ENCODE measurements at regions not wholly inside any gene's neighbourhood (a gene's known extent, or its start where the extent isn't known, plus 50 kb on each side); places are given as distances from the start of the nearest gene placed in this dataset.
"Not testable (repeated sequence)": the region's sequence is repeated elsewhere in the genome, so short reads cannot be mapped to it uniquely, and the experiment has no call there.

- Histone ChIP-seq H3K4me1 (no peaks in the 10 kb centered on the region), H3K27ac (no peak overlapping the region), H3K4me3 (no peak overlapping the region), H3K9me3 (no peaks in the 10 kb centered on the region), H3K36me3 (no peaks in the 10 kb centered on the region), H3K27me3 (no peaks in the 10 kb centered on the region)
- DNase-seq (no peak), ATAC-seq (no peak)
- intact Hi-C loops (cut with DNase I) = no loop called here
- TF ChIP-seq CTCF (IDR thresholded peaks at IDR 0.05) = no peak
Measured at GRCh38 chr11:114794048-114794684, 115.8 kb downstream of the NXPE2 start.

GRCh38 chr11:114796954-114797721 lies 118.8 kb downstream of the NXPE2 start:
- no peaks in the 10 kb centered on the region for H3K4me1 ChIP-seq
- ATAC-seq (peak; percentile 31), DNase-seq (no peak)
- H3K4me3 ChIP-seq = no peak overlapping the region
- TF ChIP-seq CTCF (IDR thresholded peaks at IDR 0.05) = no peak
- no peaks in the 10 kb centered on the region for H3K36me3 ChIP-seq
- H3K9me3 ChIP-seq = no peaks in the 10 kb centered on the region
- intact Hi-C loops (cut with DNase I) = no loop called here
- H3K27me3 ChIP-seq = no peaks in the 10 kb centered on the region
- H3K27ac ChIP-seq = no peak overlapping the region

- DNase-seq (no peak), ATAC-seq (no peak)
- H3K4me1 ChIP-seq = no peaks in the 10 kb centered on the region
- H3K36me3 ChIP-seq = no peaks in the 10 kb centered on the region
- no peaks in the 10 kb centered on the region for H3K27me3 ChIP-seq
- TF ChIP-seq CTCF (IDR thresholded peaks at IDR 0.05) = no peak
- H3K4me3 ChIP-seq = no peak overlapping the region
- H3K9me3 ChIP-seq = no peaks in the 10 kb centered on the region
- H3K27ac ChIP-seq = no peak overlapping the region
- intact Hi-C loops (cut with DNase I) = no loop called here
Measured at GRCh38 chr11:114799476-114799875, 121.1 kb downstream of the NXPE2 start.

GRCh38 chr11:114801773-114802172 lies 123.4 kb downstream of the NXPE2 start:
- ATAC-seq = no peak
- no peak for TF ChIP-seq CTCF (IDR thresholded peaks at IDR 0.05)

GRCh38 chr11:114802878-114803277 lies 124.6 kb downstream of the NXPE2 start:
- Histone ChIP-seq H3K9me3 (no peaks in the 10 kb centered on the region), H3K27ac (no peak overlapping the region), H3K4me1 (no peaks in the 10 kb centered on the region), H3K4me3 (no peak overlapping the region), H3K36me3 (no peaks in the 10 kb centered on the region), H3K27me3 (no peaks in the 10 kb centered on the region)
- ATAC-seq (no peak), DNase-seq (no peak)
- TF ChIP-seq CTCF (IDR thresholded peaks at IDR 0.05) = no peak
- intact Hi-C loops (cut with DNase I) = no loop called here

More at GRCh38 chr11:114801773-114802172, 123.4 kb downstream of the NXPE2 start:
- H3K27me3 ChIP-seq = no peaks in the 10 kb centered on the region
- H3K4me3 ChIP-seq = no peak overlapping the region
- no peaks in the 10 kb centered on the region for H3K36me3 ChIP-seq
- no peak overlapping the region for H3K27ac ChIP-seq
- no peak for DNase-seq
- no peaks in the 10 kb centered on the region for H3K9me3 ChIP-seq
- intact Hi-C loops (cut with DNase I) = no loop called here
- H3K4me1 ChIP-seq = no peaks in the 10 kb centered on the region

- intact Hi-C loops (cut with DNase I); H3K9me3 ChIP-seq; H3K36me3 ChIP-seq; DNase-seq; H3K27me3 ChIP-seq; H3K4me1 ChIP-seq; H3K4me3 ChIP-seq; H3K27ac ChIP-seq; ATAC-seq: not testable (repeated sequence)
Measured at GRCh38 chr11:114805431-114805830, 127.1 kb downstream of the NXPE2 start.
